Ectodermal cell (in vitro differentiated cells): ENCODE measurements at regions not wholly inside any gene's neighbourhood (a gene's known extent, or its start where the extent isn't known, plus 50 kb on each side); places are given as distances from the start of the nearest gene placed in this dataset.

Experiments used
- H3K27ac ChIP-seq: 2 replicates; pipeline ENCODE4 v1.7.0; 2013; ENCODE audit warnings: mild to moderate bottlenecking, low read depth, low read length; ENCODE audit not compliant: insufficient read depth, poor library complexity, severe bottlenecking
- H3K27me3 ChIP-seq: 2 replicates; pipeline ENCODE4 v1.7.0; 2013; ENCODE audit warnings: mild to moderate bottlenecking, low read length; ENCODE audit not compliant: insufficient read depth, control insufficient read depth, poor library complexity, severe bottlenecking
- H3K36me3 ChIP-seq: one replicate; pipeline ENCODE4 v1.7.0; 2013; ENCODE audit warnings: low read length; ENCODE audit not compliant: control insufficient read depth, insufficient read depth
- H3K4me1 ChIP-seq: one replicate; pipeline ENCODE4 v1.7.0; 2013; ENCODE audit warnings: low read length; ENCODE audit not compliant: control insufficient read depth, insufficient read depth
- H3K4me3 ChIP-seq: 2 replicates; pipeline ENCODE4 v1.7.0; 2013; ENCODE audit warnings: low read depth, low read length, control low read depth; ENCODE audit not compliant: insufficient read depth
- H3K9me3 ChIP-seq: 2 replicates; pipeline ENCODE4 v1.7.0; 2013; ENCODE audit warnings: mild to moderate bottlenecking, low read length, moderate library complexity; ENCODE audit not compliant: control insufficient read depth
- WGBS, 2 experiments: methylation state at CpG; one replicate each; pipeline ENCODE4 v1.1.7; 2013; ENCODE audit warnings: missing lambda C conversion rate in 2 of 2; 5-methylcytosine and 5-hydroxymethylcytosine counted together

GRCh38 chr3:113094337-113095221 lies 103.8 kb downstream of the GTPBP8 start:
- H3K4me1 ChIP-seq = peaks cover 43% of the 10 kb centered on the region
- peak overlapping the region; percentile 92 for H3K27ac ChIP-seq
- no peaks in the 10 kb centered on the region for H3K9me3 ChIP-seq
- 4 to 5% methylated on average over 7 of the region's 7 CpGs for WGBS, 2 experiments
- H3K27me3 ChIP-seq = no peaks in the 10 kb centered on the region
- H3K4me3 ChIP-seq = no peak overlapping the region
- no peaks in the 10 kb centered on the region for H3K36me3 ChIP-seq

GRCh38 chr3:113096188-113096892 lies 105.6 kb downstream of the GTPBP8 start:
- 13 to 35% methylated on average over 1 to 2 of the region's 2 CpGs for WGBS, 2 experiments
- H3K9me3 ChIP-seq = peaks cover 2% of the 10 kb centered on the region
- peaks cover 39% of the 10 kb centered on the region for H3K4me1 ChIP-seq
- H3K36me3 ChIP-seq = peaks cover 8% of the 10 kb centered on the region
- H3K4me3 ChIP-seq = no peak overlapping the region
- H3K27me3 ChIP-seq = no peaks in the 10 kb centered on the region
- peak overlapping the region; percentile 84 for H3K27ac ChIP-seq

GRCh38 chr3:113097960-113098447 lies 107.2 kb downstream of the GTPBP8 start:
- H3K27ac ChIP-seq = no peak overlapping the region
- 94% methylated on average over 3 of the region's 3 CpGs for WGBS, 2 experiments
- H3K36me3 ChIP-seq = peaks cover 8% of the 10 kb centered on the region
- H3K4me3 ChIP-seq = no peak overlapping the region
- peaks cover 33% of the 10 kb centered on the region for H3K4me1 ChIP-seq
- no peaks in the 10 kb centered on the region for H3K27me3 ChIP-seq
- peaks cover 2% of the 10 kb centered on the region for H3K9me3 ChIP-seq

GRCh38 chr3:113100063-113100462 lies 109.3 kb downstream of the GTPBP8 start:
- Histone ChIP-seq H3K27ac (no peak overlapping the region), H3K27me3 (no peaks in the 10 kb centered on the region), H3K4me1 (peaks cover 33% of the 10 kb centered on the region), H3K36me3 (peaks cover 8% of the 10 kb centered on the region), H3K9me3 (peaks cover 2% of the 10 kb centered on the region), H3K4me3 (no peak overlapping the region)
- WGBS, 2 experiments = 98 to 100% methylated on average over 2 of the region's 2 CpGs

GRCh38 chr3:113103588-113103987 lies 107.8 kb upstream of the BOC start:
- WGBS, 2 experiments = 66 to 75% methylated on average over 2 of the region's 2 CpGs
- Histone ChIP-seq H3K27ac (peak overlapping the region; percentile 93), H3K9me3 (peaks cover 2% of the 10 kb centered on the region), H3K27me3 (no peaks in the 10 kb centered on the region), H3K4me3 (peak overlapping the region; percentile 14), H3K36me3 (peaks cover 8% of the 10 kb centered on the region), H3K4me1 (peaks cover 38% of the 10 kb centered on the region)

GRCh38 chr3:113104357-113105092 lies 106.8 kb upstream of the BOC start:
- Histone ChIP-seq H3K27me3 (no peaks in the 10 kb centered on the region), H3K36me3 (peaks cover 8% of the 10 kb centered on the region), H3K4me3 (peak overlapping the region; percentile 14), H3K4me1 (peaks cover 45% of the 10 kb centered on the region), H3K9me3 (peaks cover 2% of the 10 kb centered on the region), H3K27ac (peak overlapping the region; percentile 93)
- WGBS, 2 experiments = 4 to 11% methylated on average over 7 to 9 of the region's 11 CpGs

- Histone ChIP-seq H3K36me3 (peaks cover 5% of the 10 kb centered on the region), H3K4me3 (no peak overlapping the region), H3K9me3 (peaks cover 2% of the 10 kb centered on the region), H3K4me1 (peaks cover 45% of the 10 kb centered on the region), H3K27me3 (no peaks in the 10 kb centered on the region), H3K27ac (peak overlapping the region; percentile 93)
- WGBS, 2 experiments = 11 to 22% methylated on average over 4 of the region's 4 CpGs
These were observed 106.3 kb upstream of the BOC start for GRCh38 chr3:113105093-113105449.

- H3K9me3 ChIP-seq = no peaks in the 10 kb centered on the region
- no peaks in the 10 kb centered on the region for H3K36me3 ChIP-seq
- no peaks in the 10 kb centered on the region for H3K27me3 ChIP-seq
- no peak overlapping the region for H3K4me3 ChIP-seq
- H3K27ac ChIP-seq = peak overlapping the region; percentile 93
- WGBS, 2 experiments = 43 to 59% methylated on average over 3 to 4 of the region's 4 CpGs
- H3K4me1 ChIP-seq = peaks cover 48% of the 10 kb centered on the region
These were observed 105.2 kb upstream of the BOC start for GRCh38 chr3:113105966-113106660.

GRCh38 chr3:113110267-113110666 lies 101.1 kb upstream of the BOC start:
- H3K4me3 ChIP-seq = no peak overlapping the region
- H3K27me3 ChIP-seq = no peaks in the 10 kb centered on the region
- no peaks in the 10 kb centered on the region for H3K36me3 ChIP-seq
- H3K9me3 ChIP-seq = no peaks in the 10 kb centered on the region
- H3K4me1 ChIP-seq = peaks cover 33% of the 10 kb centered on the region
- WGBS, 2 experiments = 90 to 95% methylated on average over 5 of the region's 5 CpGs
- H3K27ac ChIP-seq = no peak overlapping the region
